RWPE2 (cell line): ENCODE measurements at regions not wholly inside any gene's neighbourhood (a gene's known extent, or its start where the extent isn't known, plus 50 kb on each side); places are given as distances from the start of the nearest gene placed in this dataset.

Experiments
- ATAC-seq: fragments of 200-7000 bp; cut with Tn5 transposase; 3 replicates; pipeline ENCODE4 v1.9.1; 2021; ENCODE audit warnings: low read depth
- DNase-seq: peaks from one replicate; pipeline ENCODE4 v3.0.0-alpha.2; 2020; ENCODE audit warnings: low spot score
- H3K27ac ChIP-seq: fragments of 450-650 bp; 2 replicates; pipeline ENCODE4 v1.5.1; 2017; ENCODE audit warnings: mild to moderate bottlenecking; ENCODE audit not compliant: poor library complexity, severe bottlenecking
- H3K27me3 ChIP-seq: fragments of 250-450 bp; sonication (Bioruptor Pico); 2 replicates; pipeline ENCODE4 v1.5.1; 2021; ENCODE audit warnings: mild to moderate bottlenecking, moderate library complexity; ENCODE audit not compliant: insufficient read depth, poor library complexity, severe bottlenecking
- H3K36me3 ChIP-seq: fragments of 250-450 bp; sonication (Bioruptor Pico); 2 replicates; pipeline ENCODE4 v1.5.1; 2020; ENCODE audit warnings: low read depth, mild to moderate bottlenecking, moderate library complexity
- H3K4me1 ChIP-seq: fragments of 250-450 bp; sonication (Bioruptor Pico); 2 replicates; pipeline ENCODE4 v1.5.1; 2021; ENCODE audit warnings: mild to moderate bottlenecking, moderate library complexity; ENCODE audit not compliant: insufficient read depth, poor library complexity, severe bottlenecking
- H3K4me3 ChIP-seq: fragments of 250-450 bp; sonication (Bioruptor Pico); 2 replicates; pipeline ENCODE4 v1.5.1; 2021; ENCODE audit warnings: mild to moderate bottlenecking, moderate library complexity; ENCODE audit not compliant: severe bottlenecking
- H3K9me3 ChIP-seq: fragments of 250-450 bp; sonication (Bioruptor Pico); 2 replicates; pipeline ENCODE4 v1.5.1; 2021; ENCODE audit warnings: mild to moderate bottlenecking, moderate library complexity; ENCODE audit not compliant: severe bottlenecking
- TF ChIP-seq, protein P1 (sequence below): fragments of 450-650 bp; IDR thresholded peaks from one replicate; pipeline ENCODE4 v1.5.1; 2017; ENCODE audit warnings: mild to moderate bottlenecking, moderate library complexity; ENCODE audit not compliant: poor library complexity, severe bottlenecking

DNA sequence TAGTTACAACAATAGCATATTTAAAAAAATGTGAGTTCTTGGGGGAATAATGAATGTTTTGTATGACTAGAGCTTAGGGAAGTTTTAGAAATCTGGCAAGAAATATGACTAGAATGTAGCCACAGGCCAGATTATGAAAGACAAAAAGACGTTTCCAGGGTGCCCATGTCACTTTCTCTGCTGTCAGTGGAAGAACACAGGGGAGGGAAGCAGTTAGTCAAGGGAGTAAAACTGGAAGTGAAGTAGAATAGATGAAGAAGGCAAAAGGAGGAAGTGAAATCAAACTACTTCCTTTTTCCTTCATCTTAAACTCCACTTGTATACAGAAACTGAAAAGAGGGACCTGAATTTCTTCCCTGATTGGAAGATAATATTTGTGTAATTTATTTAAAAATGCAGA, 81.2 kb upstream of the ATP2B1 start:
- H3K27ac ChIP-seq, result no peak overlapping the region
- peaks cover 6% of the 10 kb centered on the region for H3K9me3 ChIP-seq
- no peaks in the 10 kb centered on the region for H3K4me1 ChIP-seq
- ATAC-seq (no peak), DNase-seq (no peak)
- no peaks in the 10 kb centered on the region for H3K27me3 ChIP-seq
- no peaks in the 10 kb centered on the region for H3K36me3 ChIP-seq
- TF ChIP-seq, protein P1, sequence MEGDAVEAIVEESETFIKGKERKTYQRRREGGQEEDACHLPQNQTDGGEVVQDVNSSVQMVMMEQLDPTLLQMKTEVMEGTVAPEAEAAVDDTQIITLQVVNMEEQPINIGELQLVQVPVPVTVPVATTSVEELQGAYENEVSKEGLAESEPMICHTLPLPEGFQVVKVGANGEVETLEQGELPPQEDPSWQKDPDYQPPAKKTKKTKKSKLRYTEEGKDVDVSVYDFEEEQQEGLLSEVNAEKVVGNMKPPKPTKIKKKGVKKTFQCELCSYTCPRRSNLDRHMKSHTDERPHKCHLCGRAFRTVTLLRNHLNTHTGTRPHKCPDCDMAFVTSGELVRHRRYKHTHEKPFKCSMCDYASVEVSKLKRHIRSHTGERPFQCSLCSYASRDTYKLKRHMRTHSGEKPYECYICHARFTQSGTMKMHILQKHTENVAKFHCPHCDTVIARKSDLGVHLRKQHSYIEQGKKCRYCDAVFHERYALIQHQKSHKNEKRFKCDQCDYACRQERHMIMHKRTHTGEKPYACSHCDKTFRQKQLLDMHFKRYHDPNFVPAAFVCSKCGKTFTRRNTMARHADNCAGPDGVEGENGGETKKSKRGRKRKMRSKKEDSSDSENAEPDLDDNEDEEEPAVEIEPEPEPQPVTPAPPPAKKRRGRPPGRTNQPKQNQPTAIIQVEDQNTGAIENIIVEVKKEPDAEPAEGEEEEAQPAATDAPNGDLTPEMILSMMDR, result no peak
- no peak overlapping the region for H3K4me3 ChIP-seq

DNA sequence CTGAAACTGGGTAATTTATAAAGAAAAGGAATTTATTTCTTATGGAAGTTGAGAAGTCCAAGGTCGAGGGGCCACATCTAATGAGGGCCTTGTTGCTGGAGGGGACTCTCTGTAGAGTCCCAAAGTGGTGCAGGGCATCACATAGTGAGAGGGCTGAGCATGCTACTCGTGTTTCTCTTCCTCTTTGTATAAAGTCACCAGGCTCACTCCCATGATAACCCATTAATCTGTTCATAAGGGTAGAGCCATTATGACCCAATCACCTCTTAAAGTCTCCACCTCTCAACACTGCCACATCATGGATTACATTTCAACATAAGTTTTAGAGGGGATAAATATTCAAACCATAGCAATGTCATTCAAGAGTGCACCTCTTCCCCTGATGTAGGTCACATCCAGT, 79.1 kb upstream of the ATP2B1 start:
- Histone ChIP-seq H3K27me3 (no peaks in the 10 kb centered on the region), H3K27ac (no peak overlapping the region), H3K9me3 (peaks cover 6% of the 10 kb centered on the region), H3K4me1 (no peaks in the 10 kb centered on the region), H3K36me3 (no peaks in the 10 kb centered on the region), H3K4me3 (no peak overlapping the region)
- TF ChIP-seq, protein P1, result no peak
- ATAC-seq (no peak), DNase-seq (no peak)

DNA sequence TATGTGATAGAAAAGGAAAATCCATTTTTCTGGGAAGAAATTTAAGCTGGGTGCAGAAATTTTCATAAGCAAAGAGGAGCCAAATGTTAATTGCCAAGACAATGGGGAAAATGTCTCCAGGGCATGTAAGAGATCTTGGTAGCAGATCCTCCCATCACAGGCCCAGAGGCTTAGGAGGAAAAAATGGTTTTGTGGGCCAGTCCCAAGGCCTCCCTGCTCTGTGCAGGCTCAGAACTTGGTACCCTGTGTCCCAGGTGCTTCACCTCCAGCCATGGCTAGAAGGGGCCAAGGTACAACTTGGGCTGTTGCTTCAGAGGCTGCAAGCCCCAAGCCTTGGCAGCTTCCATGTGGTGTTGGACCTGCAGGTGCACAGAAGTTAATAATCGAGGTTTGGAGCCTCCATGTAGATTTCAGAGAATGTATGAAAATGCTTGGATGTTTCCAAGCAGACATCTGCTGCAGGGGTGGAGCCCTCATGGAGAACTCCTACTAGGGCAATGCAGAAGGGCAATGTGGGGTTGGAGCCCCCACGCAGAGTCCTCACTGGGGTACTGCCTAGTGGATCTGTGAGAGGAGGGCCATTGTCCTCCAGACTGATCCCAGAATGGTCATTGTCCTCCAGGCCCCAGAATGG, 77.7 kb upstream of the ATP2B1 start:
- Histone ChIP-seq H3K27ac (no peak overlapping the region), H3K9me3 (peaks cover 6% of the 10 kb centered on the region), H3K4me1 (no peaks in the 10 kb centered on the region), H3K27me3 (no peaks in the 10 kb centered on the region), H3K36me3 (no peaks in the 10 kb centered on the region), H3K4me3 (no peak overlapping the region)
- DNase-seq (no peak), ATAC-seq (no peak)
- TF ChIP-seq, protein P1, result no peak

- Histone ChIP-seq H3K9me3 (peaks cover 6% of the 10 kb centered on the region), H3K36me3 (no peaks in the 10 kb centered on the region), H3K4me3 (no peak overlapping the region), H3K27me3 (no peaks in the 10 kb centered on the region), H3K27ac (no peak overlapping the region), H3K4me1 (peaks cover 11% of the 10 kb centered on the region)
- no peak for DNase-seq
- TF ChIP-seq, protein P1, result no peak
- ATAC-seq, result peak; percentile 44; the same call in 2 of the 3 replicates
Measured at GRCh38 chr12:89783359-89784060, 74.9 kb upstream of the ATP2B1 start.

DNA sequence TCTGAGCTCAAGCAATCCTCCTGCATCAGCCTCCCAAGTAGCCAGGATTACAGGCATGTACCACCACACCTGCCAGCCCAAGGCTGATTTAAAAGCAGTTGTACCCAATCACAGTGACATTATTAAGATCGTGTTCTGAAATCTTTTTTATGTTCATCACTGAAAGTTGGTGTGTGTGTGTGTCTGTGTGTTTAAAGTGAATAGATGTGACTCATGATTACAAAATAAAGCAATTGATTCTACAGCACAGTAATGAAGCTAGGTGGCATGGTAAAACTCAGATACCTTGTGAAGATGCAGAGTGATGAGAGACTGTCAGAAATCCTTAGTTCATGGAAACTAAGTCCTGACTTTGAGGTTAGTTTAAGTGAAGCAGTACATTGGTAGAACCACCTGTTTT, 74.2 kb upstream of the ATP2B1 start:
- Histone ChIP-seq H3K27ac (no peak overlapping the region), H3K36me3 (no peaks in the 10 kb centered on the region), H3K4me3 (no peak overlapping the region), H3K4me1 (peaks cover 14% of the 10 kb centered on the region), H3K9me3 (peaks cover 6% of the 10 kb centered on the region), H3K27me3 (no peaks in the 10 kb centered on the region)
- TF ChIP-seq, protein P1, result no peak
- ATAC-seq (0 out of 3 replicates have a peak, but pooled peaks have one; percentile 29), DNase-seq (no peak)
